Uterus (tissue), 2 donors: ENCODE measurements at regions not wholly inside any gene's neighbourhood (a gene's known extent, or its start where the extent isn't known, plus 50 kb on each side); places are given as distances from the start of the nearest gene placed in this dataset.

Source experiments
- CTCF ChIP-seq, 4 experiments: fragments of 200-600 bp in 2 of 4; fragments of 450-650 bp in 2 of 4; sonication (generic) in 2 of 4; IDR thresholded peaks; one replicate each; pipeline ENCODE4 v1.5.1; 2016 to 2019; ENCODE audit warnings: antibody characterized with exemption in 4 of 4, mild to moderate bottlenecking in 2 of 4, moderate library complexity in 1 of 4
- POLR2A ChIP-seq, 2 donors: fragments of 450-650 bp; IDR thresholded peaks; one replicate each; pipeline ENCODE4 v1.6.1; 2016; ENCODE audit warnings: antibody characterized with exemption in 2 of 2, mild to moderate bottlenecking in 1 of 2, moderate library complexity in 1 of 2

DNA sequence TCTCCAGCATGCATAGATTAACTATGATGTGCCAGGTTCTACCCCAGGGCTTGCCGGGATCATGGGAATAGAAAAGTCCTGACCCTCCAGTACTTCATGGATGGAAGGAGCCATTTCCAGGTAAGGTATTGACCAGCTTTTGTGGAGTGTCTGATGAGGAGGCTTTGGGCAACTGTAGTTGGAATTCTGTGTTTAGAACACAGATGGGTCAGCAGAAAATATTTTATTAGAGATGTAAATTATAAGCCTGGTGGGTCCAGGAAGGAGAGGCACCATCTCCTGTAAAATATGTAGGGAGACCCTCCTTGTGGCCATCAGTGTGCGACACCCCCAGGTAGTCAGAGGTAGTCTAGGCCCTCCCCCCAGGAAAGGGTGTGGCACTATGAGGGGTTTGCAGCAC lies 156.2 kb downstream of the IRX1 start:
- TF ChIP-seq CTCF (IDR thresholded peaks at IDR 0.05) = no peak
- TF ChIP-seq POLR2A (IDR thresholded peaks at IDR 0.05) = no peak
